K562 (cell line): ENCODE measurements at regions not wholly inside any gene's neighbourhood (a gene's known extent, or its start where the extent isn't known, plus 50 kb on each side); places are given as distances from the start of the nearest gene placed in this dataset.

ENCODE experiments used
- CCAR2 ChIP-seq: fragments of 200-400 bp; formaldehyde crosslinking; IDR thresholded peaks from 2 replicates; pipeline ENCODE4 v1.6.1; 2017; ENCODE audit warnings: mild to moderate bottlenecking, low read depth, low read length
- REST ChIP-seq, 2 experiments: fragments of 450-650 bp; formaldehyde crosslinking in 1 of 2; IDR thresholded peaks; 2 replicates each; pipeline versions ENCODE4 v1.4.0 to v1.6.1; 2014 to 2020; ENCODE audit warnings: mild to moderate bottlenecking in 2 of 2, borderline replicate concordance in 1 of 2, low read depth in 1 of 2

- no peak for TF ChIP-seq REST (IDR thresholded peaks at IDR 0.05; ENCODE audit: borderline replicate concordance)
- TF ChIP-seq REST (CRISPR knock-in tag; IDR thresholded peaks at IDR 0.05; ENCODE audit: low read depth): no peak
- TF ChIP-seq CCAR2: no peak
- TF ChIP-seq, all 486 proteins: peak for 0
These were observed 161.3 kb upstream of the MEIS2 start (continued) for GRCh38 chr15:37261685-37262084.
